ENCODE measurements at regions not wholly inside any gene's neighbourhood (a gene's known extent, or its start where the extent isn't known, plus 50 kb on each side); places are given as distances from the start of the nearest gene placed in this dataset.
"Not testable (repeated sequence)": the region's sequence is repeated elsewhere in the genome, so short reads cannot be mapped to it uniquely, and the experiment has no call there.

- TF ChIP-seq USF2 (IDR thresholded peaks at IDR 0.05; ENCODE audit: borderline replicate concordance, low read depth, low read length); MXI1 (IDR thresholded peaks at IDR 0.05; ENCODE audit: low read depth, low read length); CTCF (IDR thresholded peaks at IDR 0.05); MEF2A (IDR thresholded peaks at IDR 0.05; ENCODE audit: borderline replicate concordance, low read depth); TEAD4 (IDR thresholded peaks at IDR 0.05; ENCODE audit: borderline replicate concordance, insufficient read depth); POLR2AphosphoS5 (IDR thresholded peaks at IDR 0.05; ENCODE audit: low read depth, low read length); TAF1 (IDR thresholded peaks at IDR 0.05; ENCODE audit: borderline replicate concordance, low read depth, low read length); SIN3A (IDR thresholded peaks at IDR 0.05; ENCODE audit: borderline replicate concordance, low read depth, low read length); CHD2 (IDR thresholded peaks at IDR 0.05; ENCODE audit: low read length, partially characterized antibody); EZH2phosphoT487 (IDR thresholded peaks at IDR 0.05; ENCODE audit: borderline replicate concordance, low read depth); EP300 (IDR thresholded peaks at IDR 0.05; ENCODE audit: borderline replicate concordance in 1 of 2, low read depth in 1 of 2, low read length in 1 of 2); REST (IDR thresholded peaks at IDR 0.05; ENCODE audit: low read depth, low read length); RFX5 (IDR thresholded peaks at IDR 0.05; ENCODE audit: low read length); RAD21 (IDR thresholded peaks at IDR 0.05; ENCODE audit: low read length): not testable (repeated sequence)
Measured at GRCh38 chr16:32885392-32885791, 209.4 kb upstream of the TP53TG3 start.

All from SK-N-SH (cell line).